ENCODE measurements at regions not wholly inside any gene's neighbourhood (a gene's known extent, or its start where the extent isn't known, plus 50 kb on each side); places are given as distances from the start of the nearest gene placed in this dataset.

DNA sequence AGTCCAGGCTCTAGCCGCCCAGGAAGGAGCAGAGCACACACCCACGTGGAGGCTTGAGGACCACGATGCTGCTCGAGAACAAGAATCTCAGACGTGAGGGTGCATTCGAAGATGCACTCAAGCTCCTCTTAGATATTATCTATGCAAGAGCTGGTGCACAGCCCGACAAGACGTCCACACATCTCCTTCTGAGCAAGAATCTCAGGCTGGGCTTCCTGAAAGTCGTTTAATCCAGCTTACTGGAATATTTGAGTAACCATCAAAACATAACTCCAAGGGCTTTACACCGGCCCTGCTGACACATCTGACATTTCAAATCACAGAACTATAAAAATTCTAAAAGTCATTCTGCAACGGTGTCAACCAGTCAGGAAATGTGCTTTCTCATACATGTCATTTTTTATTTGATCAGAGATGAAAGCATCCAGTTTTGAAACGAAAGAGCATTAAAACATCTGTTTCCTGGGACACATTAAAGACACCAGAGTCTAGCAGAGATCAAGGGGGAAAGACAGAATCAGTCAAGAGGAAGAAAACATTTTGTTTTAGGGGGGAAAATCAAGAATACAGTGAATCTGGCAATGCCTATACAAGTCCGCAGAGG lies 177.7 kb upstream of the IRS2 start:
- no peaks in the 10 kb centered on the region for H3K27me3 ChIP-seq
- TF ChIP-seq POLR2A (IDR thresholded peaks at IDR 0.05) = no peak
- no peak for TF ChIP-seq EP300 (IDR thresholded peaks at IDR 0.05)
- TF ChIP-seq, protein P1, sequence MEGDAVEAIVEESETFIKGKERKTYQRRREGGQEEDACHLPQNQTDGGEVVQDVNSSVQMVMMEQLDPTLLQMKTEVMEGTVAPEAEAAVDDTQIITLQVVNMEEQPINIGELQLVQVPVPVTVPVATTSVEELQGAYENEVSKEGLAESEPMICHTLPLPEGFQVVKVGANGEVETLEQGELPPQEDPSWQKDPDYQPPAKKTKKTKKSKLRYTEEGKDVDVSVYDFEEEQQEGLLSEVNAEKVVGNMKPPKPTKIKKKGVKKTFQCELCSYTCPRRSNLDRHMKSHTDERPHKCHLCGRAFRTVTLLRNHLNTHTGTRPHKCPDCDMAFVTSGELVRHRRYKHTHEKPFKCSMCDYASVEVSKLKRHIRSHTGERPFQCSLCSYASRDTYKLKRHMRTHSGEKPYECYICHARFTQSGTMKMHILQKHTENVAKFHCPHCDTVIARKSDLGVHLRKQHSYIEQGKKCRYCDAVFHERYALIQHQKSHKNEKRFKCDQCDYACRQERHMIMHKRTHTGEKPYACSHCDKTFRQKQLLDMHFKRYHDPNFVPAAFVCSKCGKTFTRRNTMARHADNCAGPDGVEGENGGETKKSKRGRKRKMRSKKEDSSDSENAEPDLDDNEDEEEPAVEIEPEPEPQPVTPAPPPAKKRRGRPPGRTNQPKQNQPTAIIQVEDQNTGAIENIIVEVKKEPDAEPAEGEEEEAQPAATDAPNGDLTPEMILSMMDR (IDR thresholded peaks at IDR 0.05) = no peak
- no peak for TF ChIP-seq POLR2AphosphoS5 (IDR thresholded peaks at IDR 0.05)
- no peak for ATAC-seq (ENCODE audit: low FRiP score in 2 of 2)
- no peak overlapping the region for H3K27ac ChIP-seq
- no peaks in the 10 kb centered on the region for H3K9me3 ChIP-seq
- no peak overlapping the region for H3K4me3 ChIP-seq
- DNase-seq = no peak
- WGBS, 2 donors = 57 to 61% methylated on average over 13 of the region's 13 CpGs
- H3K4me1 ChIP-seq = no peaks in the 10 kb centered on the region
- no peaks in the 10 kb centered on the region for H3K36me3 ChIP-seq

DNA sequence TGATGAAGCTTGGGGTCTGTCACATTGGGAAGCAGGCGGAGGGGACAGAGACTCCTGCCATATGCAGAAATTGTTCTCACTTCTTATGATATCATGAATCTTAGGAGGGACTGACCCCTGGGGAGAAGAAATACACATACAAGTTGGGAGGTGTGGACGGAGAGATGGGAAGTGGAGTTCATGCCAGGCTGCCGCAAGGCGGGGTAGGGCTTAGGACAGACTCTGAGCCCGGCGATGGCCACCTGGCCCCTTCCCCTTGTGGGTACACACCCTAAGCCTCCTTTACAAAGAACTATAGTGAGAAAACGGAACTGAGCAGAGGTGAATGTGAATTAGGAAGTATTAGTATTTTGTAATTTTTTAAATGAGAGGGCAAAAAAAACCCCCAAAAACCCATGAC lies 177.0 kb upstream of the IRS2 start:
- H3K36me3 ChIP-seq = no peaks in the 10 kb centered on the region
- H3K27me3 ChIP-seq = no peaks in the 10 kb centered on the region
- DNase-seq (no peak), ATAC-seq (ENCODE audit: low FRiP score in 2 of 2) (peak in 1 of 2 donors; percentile 53)
- TF ChIP-seq, protein P1 (IDR thresholded peaks at IDR 0.05) = no peak
- TF ChIP-seq POLR2A (IDR thresholded peaks at IDR 0.05) (no peak), POLR2AphosphoS5 (IDR thresholded peaks at IDR 0.05) (no peak), EP300 (IDR thresholded peaks at IDR 0.05) (no peak)
- 90 to 94% methylated on average over 7 of the region's 7 CpGs for WGBS, 2 donors
- no peaks in the 10 kb centered on the region for H3K9me3 ChIP-seq
- no peak overlapping the region for H3K27ac ChIP-seq
- H3K4me1 ChIP-seq = no peaks in the 10 kb centered on the region
- no peak overlapping the region for H3K4me3 ChIP-seq

DNA sequence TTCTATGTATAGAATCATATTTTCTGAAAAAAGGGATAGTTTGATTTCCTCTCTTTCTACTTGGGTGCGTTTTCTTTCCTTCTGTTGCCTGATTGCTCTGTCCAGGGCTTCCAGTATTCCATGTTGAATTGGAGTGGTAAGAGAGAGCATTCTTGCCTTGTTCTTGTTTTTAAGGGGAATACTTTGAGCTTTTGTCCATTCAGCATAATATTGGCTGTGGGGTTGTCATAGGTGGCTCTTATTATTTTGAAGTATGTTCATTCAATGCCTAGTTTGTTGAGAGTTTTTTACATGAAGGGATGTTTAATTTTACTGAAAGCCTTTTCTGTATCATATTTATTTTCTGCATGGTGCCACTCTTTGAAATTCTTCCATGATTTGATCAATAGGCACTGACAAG lies 173.5 kb upstream of the IRS2 start:
- Histone ChIP-seq H3K27ac (no peak overlapping the region), H3K27me3 (no peaks in the 10 kb centered on the region), H3K9me3 (no peaks in the 10 kb centered on the region), H3K4me3 (no peak overlapping the region), H3K4me1 (no peaks in the 10 kb centered on the region), H3K36me3 (no peaks in the 10 kb centered on the region)
- WGBS, 2 donors = 77 to 95% methylated on average over 1 of the region's 1 CpG
- ATAC-seq (ENCODE audit: low FRiP score in 2 of 2) (no peak), DNase-seq (no peak)
- no peak for TF ChIP-seq POLR2A (IDR thresholded peaks at IDR 0.05)
- TF ChIP-seq, protein P1 (IDR thresholded peaks at IDR 0.05) = no peak
- TF ChIP-seq EP300 (IDR thresholded peaks at IDR 0.05) = no peak
- TF ChIP-seq POLR2AphosphoS5 (IDR thresholded peaks at IDR 0.05) = no peak

DNA sequence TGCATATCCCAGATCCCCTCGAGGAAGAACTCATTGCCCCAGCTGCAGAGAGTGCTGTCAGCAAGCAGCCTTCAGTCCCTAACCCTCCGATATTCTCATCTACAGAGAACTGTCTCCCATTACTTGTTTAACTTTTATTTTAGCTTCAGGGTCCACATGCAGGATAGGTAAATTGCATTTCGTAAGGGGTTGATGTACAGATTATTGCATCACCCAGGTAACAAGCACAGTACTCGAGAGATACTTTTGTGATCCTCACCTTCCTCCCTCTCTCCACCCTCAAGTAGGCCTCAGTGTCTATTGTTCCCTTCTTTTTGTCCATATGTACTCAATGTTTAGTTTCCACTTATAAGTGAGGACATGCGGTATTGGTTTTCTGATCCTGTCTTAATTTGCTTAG lies 171.5 kb upstream of the IRS2 start:
- no peaks in the 10 kb centered on the region for H3K36me3 ChIP-seq
- ATAC-seq (ENCODE audit: low FRiP score in 2 of 2) (no peak), DNase-seq (no peak)
- 83 to 88% methylated on average over 5 of the region's 5 CpGs for WGBS, 2 donors
- no peak overlapping the region for H3K4me3 ChIP-seq
- H3K9me3 ChIP-seq = no peaks in the 10 kb centered on the region
- H3K27ac ChIP-seq = no peak overlapping the region
- TF ChIP-seq POLR2A (IDR thresholded peaks at IDR 0.05) = no peak
- TF ChIP-seq POLR2AphosphoS5 (IDR thresholded peaks at IDR 0.05) = no peak
- TF ChIP-seq, protein P1 (IDR thresholded peaks at IDR 0.05) = no peak
- TF ChIP-seq EP300 (IDR thresholded peaks at IDR 0.05) = no peak
- no peaks in the 10 kb centered on the region for H3K27me3 ChIP-seq
- no peaks in the 10 kb centered on the region for H3K4me1 ChIP-seq

DNA sequence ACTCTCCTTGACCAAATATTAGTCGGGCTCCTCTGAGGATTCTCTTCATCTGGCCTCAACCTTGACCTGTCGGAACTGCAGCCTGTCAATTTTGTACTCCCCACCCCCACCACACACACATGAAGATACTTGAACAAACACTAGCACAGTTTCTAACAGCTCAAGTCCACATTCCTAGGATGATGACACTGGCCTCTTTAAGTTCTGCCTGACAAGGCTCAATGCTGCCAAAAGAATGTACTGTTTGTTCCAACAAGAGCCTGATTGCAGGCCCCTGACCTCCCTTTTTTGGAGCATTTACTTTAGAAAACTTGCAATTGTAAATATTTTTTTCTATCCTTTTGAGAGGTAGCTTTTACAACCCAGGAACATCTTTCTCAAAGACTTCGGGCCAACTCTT lies 169.2 kb upstream of the IRS2 start:
- no peaks in the 10 kb centered on the region for H3K4me1 ChIP-seq
- no peak overlapping the region for H3K4me3 ChIP-seq
- DNase-seq = no peak
- H3K36me3 ChIP-seq = no peaks in the 10 kb centered on the region
- 56 to 67% methylated on average over 3 of the region's 3 CpGs for WGBS, 2 donors
- TF ChIP-seq, protein P1 (IDR thresholded peaks at IDR 0.05) = no peak
- TF ChIP-seq EP300 (IDR thresholded peaks at IDR 0.05) (no peak), POLR2A (IDR thresholded peaks at IDR 0.05) (no peak), POLR2AphosphoS5 (IDR thresholded peaks at IDR 0.05) (no peak)
- ATAC-seq (ENCODE audit: low FRiP score in 2 of 2) = peak in 1 of 2 donors; percentile 62
- H3K27me3 ChIP-seq = no peaks in the 10 kb centered on the region
- no peaks in the 10 kb centered on the region for H3K9me3 ChIP-seq
- no peak overlapping the region for H3K27ac ChIP-seq
